Small intestine (tissue), 7 donors: ENCODE measurements at regions not wholly inside any gene's neighbourhood (a gene's known extent, or its start where the extent isn't known, plus 50 kb on each side); places are given as distances from the start of the nearest gene placed in this dataset.
"Not testable (repeated sequence)": the region's sequence is repeated elsewhere in the genome, so short reads cannot be mapped to it uniquely, and the experiment has no call there.

Experiments used
- DNase-seq, 2 donors: peaks; one replicate each; pipeline versions ENCODE4 v3.0.0 to v3.0.0-alpha.2; 2013
- FAIRE-seq: peaks from 2 replicates; lab custom pipeline; 2012; peaks lifted over from hg19 to GRCh38; lab: Jason Lieb, UNC
- H3K27ac ChIP-seq, 3 donors: one replicate each; pipeline ENCODE4 v1.5.1; 2013; ENCODE audit warnings: low read length in 2 of 3, mild to moderate bottlenecking in 2 of 3, control low read depth in 1 of 3, inconsistent platforms in 1 of 3, low read depth in 1 of 3, moderate library complexity in 1 of 3
- H3K27me3 ChIP-seq, 3 donors: one replicate each; pipeline ENCODE4 v1.6.1; 2013; ENCODE audit warnings: low read length in 3 of 3, inconsistent platforms in 1 of 3; ENCODE audit not compliant: control insufficient read depth in 3 of 3, insufficient read depth in 3 of 3
- H3K36me3 ChIP-seq, 3 donors: one replicate each; pipeline ENCODE4 v1.6.1; 2013; ENCODE audit warnings: low read length in 3 of 3, inconsistent platforms in 1 of 3, low read depth in 1 of 3, mild to moderate bottlenecking in 1 of 3, moderate library complexity in 1 of 3; ENCODE audit not compliant: control insufficient read depth in 3 of 3, insufficient read depth in 2 of 3
- H3K4me1 ChIP-seq, 3 donors: one replicate each; pipeline ENCODE4 v1.6.1; 2013; ENCODE audit warnings: low read length in 2 of 3, inconsistent platforms in 1 of 3, low read depth in 1 of 3, mild to moderate bottlenecking in 1 of 3, moderate library complexity in 1 of 3; ENCODE audit not compliant: control insufficient read depth in 3 of 3, insufficient read depth in 2 of 3
- H3K4me3 ChIP-seq, 3 donors: one replicate each; pipeline ENCODE4 v1.5.1; 2013; ENCODE audit warnings: low read length in 3 of 3, control low read depth in 1 of 3, inconsistent platforms in 1 of 3, low read depth in 1 of 3, mild to moderate bottlenecking in 1 of 3, moderate library complexity in 1 of 3
- H3K9me3 ChIP-seq, 2 donors: one replicate each; pipeline ENCODE4 v1.6.1; 2013; ENCODE audit warnings: low read depth in 1 of 2, low read length in 1 of 2; ENCODE audit not compliant: control insufficient read depth in 2 of 2, insufficient read depth in 1 of 2
- WGBS, 3 donors: extraction: QIAGEN DNeasy Blood & Tissue Kit; methylation state at CpG; one replicate each; pipeline ENCODE4 v1.1.7; 2013; 5-methylcytosine and 5-hydroxymethylcytosine counted together
- donor health status: healthy with polysubstance abuse.
- donor health status: control.
- donor health status: control.
- donor health status: Bipolar disorder and iron deficiency.
- donor health status: healthy.

- not testable (repeated sequence) for H3K9me3 ChIP-seq, FAIRE-seq, H3K4me3 ChIP-seq, H3K36me3 ChIP-seq, H3K27me3 ChIP-seq, H3K4me1 ChIP-seq, DNase-seq, H3K27ac ChIP-seq
- WGBS, 3 donors: 26 to 60% (median 38%) methylated on average over 2 of the region's 2 CpGs
Observed at GRCh38 chr12:43193096-43193495, 358.9 kb downstream of the ADAMTS20 start.

GRCh38 chr12:43192442-43192841 lies 359.6 kb downstream of the ADAMTS20 start:
- not testable (repeated sequence) for H3K9me3 ChIP-seq, H3K4me1 ChIP-seq, H3K36me3 ChIP-seq, H3K4me3 ChIP-seq, DNase-seq, H3K27me3 ChIP-seq, FAIRE-seq, H3K27ac ChIP-seq
- WGBS, 3 donors: 70 to 86% (median 75%) methylated on average over 2 of the region's 2 CpGs

- Histone ChIP-seq H3K4me3 (no peak overlapping the region), H3K4me1 (no peaks in the 10 kb centered on the region), H3K36me3 (no peaks in the 10 kb centered on the region), H3K9me3 (peaks cover 1 to 17% of the 10 kb centered on the region in 2 donors), H3K27me3 (no peaks in the 10 kb centered on the region), H3K27ac (no peak overlapping the region)
- 42 to 73% (median 63%) methylated on average over 4 of the region's 4 CpGs for WGBS, 3 donors
- FAIRE-seq: no peak
- DNase-seq: no peak
Observed at GRCh38 chr12:43180242-43180641, 371.8 kb downstream of the ADAMTS20 start.

GRCh38 chr12:43179486-43179885 lies 372.5 kb downstream of the ADAMTS20 start:
- H3K4me1 ChIP-seq: no peaks in the 10 kb centered on the region
- WGBS, 3 donors: 75 to 91% (median 82%) methylated on average over 1 of the region's 1 CpG
- no peaks in the 10 kb centered on the region for H3K27me3 ChIP-seq
- no peaks in the 10 kb centered on the region for H3K36me3 ChIP-seq
- H3K4me3 ChIP-seq: no peak overlapping the region
- FAIRE-seq (no peak), DNase-seq (no peak)
- peaks cover 1 to 17% of the 10 kb centered on the region in 2 donors for H3K9me3 ChIP-seq
- no peak overlapping the region for H3K27ac ChIP-seq

GRCh38 chr12:43177276-43177675 lies 374.7 kb downstream of the ADAMTS20 start:
- H3K36me3 ChIP-seq: no peaks in the 10 kb centered on the region
- peaks cover under 1 to 6% of the 10 kb centered on the region in 2 donors for H3K9me3 ChIP-seq
- no peaks in the 10 kb centered on the region for H3K4me1 ChIP-seq
- H3K27ac ChIP-seq: no peak overlapping the region
- no peaks in the 10 kb centered on the region for H3K27me3 ChIP-seq
- no peak overlapping the region for H3K4me3 ChIP-seq
- 45 to 71% (median 65%) methylated on average over 2 of the region's 2 CpGs for WGBS, 3 donors
- DNase-seq: no peak
- no peak for FAIRE-seq

- H3K27ac ChIP-seq: no peak overlapping the region
- H3K9me3 ChIP-seq: no peaks in the 10 kb centered on the region
- no peaks in the 10 kb centered on the region for H3K27me3 ChIP-seq
- H3K36me3 ChIP-seq: no peaks in the 10 kb centered on the region
- FAIRE-seq: no peak
- no peaks in the 10 kb centered on the region for H3K4me1 ChIP-seq
- no peak for DNase-seq
- H3K4me3 ChIP-seq: no peak overlapping the region
- WGBS, 3 donors: 38 to 49% (median 38%) methylated on average over 3 of the region's 3 CpGs
Observed at GRCh38 chr12:43169115-43169681, 382.8 kb downstream of the ADAMTS20 start.

GRCh38 chr12:43167691-43168090 lies 384.3 kb downstream of the ADAMTS20 start:
- FAIRE-seq (no peak), DNase-seq (no peak)
- H3K27me3 ChIP-seq: no peaks in the 10 kb centered on the region
- no peaks in the 10 kb centered on the region for H3K9me3 ChIP-seq
- no peaks in the 10 kb centered on the region for H3K36me3 ChIP-seq
- H3K27ac ChIP-seq: no peak overlapping the region
- H3K4me1 ChIP-seq: no peaks in the 10 kb centered on the region
- 73 to 76% (median 73%) methylated on average over 3 of the region's 3 CpGs for WGBS, 3 donors
- no peak overlapping the region for H3K4me3 ChIP-seq

- 63 to 78% (median 75%) methylated on average over 2 of the region's 2 CpGs for WGBS, 3 donors
- no peak for FAIRE-seq
- no peaks in the 10 kb centered on the region for H3K27me3 ChIP-seq
- no peaks in the 10 kb centered on the region for H3K4me1 ChIP-seq
- H3K36me3 ChIP-seq: no peaks in the 10 kb centered on the region
- no peak overlapping the region for H3K27ac ChIP-seq
- no peaks in the 10 kb centered on the region for H3K9me3 ChIP-seq
- H3K4me3 ChIP-seq: no peak overlapping the region
- no peak for DNase-seq
Observed at GRCh38 chr12:43165351-43165750, 386.7 kb downstream of the ADAMTS20 start.

- Histone ChIP-seq H3K36me3 (no peaks in the 10 kb centered on the region), H3K4me1 (no peaks in the 10 kb centered on the region), H3K27ac (no peak overlapping the region), H3K9me3 (no peaks in the 10 kb centered on the region), H3K4me3 (no peak overlapping the region), H3K27me3 (no peaks in the 10 kb centered on the region)
- no peak for FAIRE-seq
- no peak for DNase-seq
- 79 to 90% (median 88%) methylated on average over 3 of the region's 3 CpGs for WGBS, 3 donors
Observed at GRCh38 chr12:43162138-43162537, 389.9 kb downstream of the ADAMTS20 start.
